Subcutaneous abdominal adipose tissue (tissue), 5 donors: ENCODE measurements at regions not wholly inside any gene's neighbourhood (a gene's known extent, or its start where the extent isn't known, plus 50 kb on each side); places are given as distances from the start of the nearest gene placed in this dataset.

ENCODE experiments used
- H3K27ac ChIP-seq: one replicate; pipeline ENCODE4 v1.7.0; 2013; ENCODE audit warnings: low read depth, mild to moderate bottlenecking, inconsistent platforms, low read length, moderate library complexity
- H3K27me3 ChIP-seq, 5 donors: one replicate each; pipeline ENCODE4 v1.7.0; 2013; ENCODE audit warnings: low read length in 5 of 5, inconsistent platforms in 1 of 5; ENCODE audit not compliant: control insufficient read depth in 5 of 5, insufficient read depth in 4 of 5
- H3K36me3 ChIP-seq, 5 donors: one replicate each; pipeline ENCODE4 v1.7.0; 2013; ENCODE audit warnings: low read length in 5 of 5; ENCODE audit not compliant: control insufficient read depth in 5 of 5, insufficient read depth in 5 of 5
- H3K4me1 ChIP-seq, 5 donors: one replicate each; pipeline ENCODE4 v1.7.0; 2013; ENCODE audit warnings: low read length in 5 of 5, mild to moderate bottlenecking in 3 of 5, moderate library complexity in 1 of 5; ENCODE audit not compliant: control insufficient read depth in 5 of 5, insufficient read depth in 5 of 5
- H3K4me3 ChIP-seq, 5 donors: one replicate each; pipeline ENCODE4 v1.7.0; 2013; ENCODE audit warnings: low read length in 5 of 5, low read depth in 1 of 5
- H3K9ac ChIP-seq, 5 donors: one replicate each; pipeline ENCODE4 v1.7.0; 2013; ENCODE audit warnings: low read length in 5 of 5, mild to moderate bottlenecking in 4 of 5, moderate library complexity in 3 of 5
- H3K9me3 ChIP-seq, 5 donors: one replicate each; pipeline ENCODE4 v1.7.0; 2013; ENCODE audit warnings: low read length in 5 of 5; ENCODE audit not compliant: control insufficient read depth in 5 of 5
- donor health status: healthy.
- donor health status: healthy.
- donor health status: healthy.
- donor health status: healthy.
- donor health status: healthy.

GRCh38 chr9:18240213-18240612 lies 233.7 kb upstream of the ADAMTSL1 start:
- Histone ChIP-seq H3K36me3 (no peaks in the 10 kb centered on the region), H3K9me3 (peaks cover 0 to 9% (median 5%) of the 10 kb centered on the region in 5 donors), H3K27me3 (no peaks in the 10 kb centered on the region), H3K4me3 (no peak overlapping the region), H3K9ac (no peak overlapping the region), H3K4me1 (no peaks in the 10 kb centered on the region), H3K27ac (no peak overlapping the region)

GRCh38 chr9:18245911-18246310 lies 228.0 kb upstream of the ADAMTSL1 start:
- Histone ChIP-seq H3K4me3 (no peak overlapping the region), H3K9me3 (peaks cover 0 to 9% (median 5%) of the 10 kb centered on the region in 5 donors), H3K9ac (no peak overlapping the region), H3K27me3 (no peaks in the 10 kb centered on the region), H3K36me3 (no peaks in the 10 kb centered on the region), H3K27ac (no peak overlapping the region), H3K4me1 (no peaks in the 10 kb centered on the region)

GRCh38 chr9:18250053-18250452 lies 223.9 kb upstream of the ADAMTSL1 start:
- Histone ChIP-seq H3K9ac (no peak overlapping the region), H3K4me3 (no peak overlapping the region), H3K36me3 (no peaks in the 10 kb centered on the region), H3K27ac (no peak overlapping the region), H3K4me1 (no peaks in the 10 kb centered on the region), H3K9me3 (no peaks in the 10 kb centered on the region), H3K27me3 (no peaks in the 10 kb centered on the region)

GRCh38 chr9:18253950-18254349 lies 220.0 kb upstream of the ADAMTSL1 start:
- H3K27me3 ChIP-seq, result no peaks in the 10 kb centered on the region
- no peak overlapping the region for H3K9ac ChIP-seq
- H3K9me3 ChIP-seq, result no peaks in the 10 kb centered on the region
- H3K27ac ChIP-seq, result no peak overlapping the region
- no peaks in the 10 kb centered on the region for H3K36me3 ChIP-seq
- no peak overlapping the region for H3K4me3 ChIP-seq
- no peaks in the 10 kb centered on the region for H3K4me1 ChIP-seq

- no peaks in the 10 kb centered on the region for H3K27me3 ChIP-seq
- peaks cover 0 to 4% (median 0%) of the 10 kb centered on the region in 5 donors for H3K4me1 ChIP-seq
- no peak overlapping the region for H3K27ac ChIP-seq
- no peaks in the 10 kb centered on the region for H3K9me3 ChIP-seq
- no peaks in the 10 kb centered on the region for H3K36me3 ChIP-seq
- no peak overlapping the region for H3K4me3 ChIP-seq
- H3K9ac ChIP-seq, result no peak overlapping the region
These were observed 218.8 kb upstream of the ADAMTSL1 start for GRCh38 chr9:18255158-18255629.

GRCh38 chr9:18255747-18256146 lies 218.2 kb upstream of the ADAMTSL1 start:
- Histone ChIP-seq H3K27ac (no peak overlapping the region), H3K36me3 (no peaks in the 10 kb centered on the region), H3K9me3 (no peaks in the 10 kb centered on the region), H3K4me1 (peaks cover 0 to 8% (median 0%) of the 10 kb centered on the region in 5 donors), H3K9ac (no peak overlapping the region), H3K4me3 (no peak overlapping the region), H3K27me3 (no peaks in the 10 kb centered on the region)

- Histone ChIP-seq H3K27me3 (no peaks in the 10 kb centered on the region), H3K9me3 (no peaks in the 10 kb centered on the region), H3K36me3 (no peaks in the 10 kb centered on the region), H3K4me3 (no peak overlapping the region), H3K27ac (no peak overlapping the region), H3K9ac (no peak overlapping the region), H3K4me1 (peaks cover 0 to 13% (median 2%) of the 10 kb centered on the region in 5 donors)
These were observed 217.4 kb upstream of the ADAMTSL1 start for GRCh38 chr9:18256568-18256967.

GRCh38 chr9:18260521-18260920 lies 213.4 kb upstream of the ADAMTSL1 start:
- H3K27me3 ChIP-seq, result no peaks in the 10 kb centered on the region
- H3K9me3 ChIP-seq, result no peaks in the 10 kb centered on the region
- H3K9ac ChIP-seq, result no peak overlapping the region
- no peak overlapping the region for H3K4me3 ChIP-seq
- H3K4me1 ChIP-seq, result peaks cover 0 to 13% (median 2%) of the 10 kb centered on the region in 5 donors
- H3K36me3 ChIP-seq, result no peaks in the 10 kb centered on the region
- H3K27ac ChIP-seq, result no peak overlapping the region

- no peaks in the 10 kb centered on the region for H3K27me3 ChIP-seq
- H3K27ac ChIP-seq, result no peak overlapping the region
- no peak overlapping the region for H3K9ac ChIP-seq
These were observed 212.8 kb upstream of the ADAMTSL1 start for GRCh38 chr9:18261181-18261580.

GRCh38 chr9:18263377-18263776 lies 210.6 kb upstream of the ADAMTSL1 start:
- Histone ChIP-seq H3K4me3 (no peak overlapping the region), H3K9me3 (no peaks in the 10 kb centered on the region), H3K27ac (no peak overlapping the region), H3K27me3 (no peaks in the 10 kb centered on the region), H3K9ac (no peak overlapping the region), H3K36me3 (no peaks in the 10 kb centered on the region), H3K4me1 (peaks cover 0 to 14% (median 2%) of the 10 kb centered on the region in 5 donors)

More at GRCh38 chr9:18261181-18261580, 212.8 kb upstream of the ADAMTSL1 start:
- Histone ChIP-seq H3K36me3 (no peaks in the 10 kb centered on the region), H3K4me1 (peaks cover 0 to 13% (median 2%) of the 10 kb centered on the region in 5 donors), H3K9me3 (no peaks in the 10 kb centered on the region), H3K4me3 (no peak overlapping the region)

GRCh38 chr9:18268381-18268780 lies 205.6 kb upstream of the ADAMTSL1 start:
- H3K36me3 ChIP-seq, result no peaks in the 10 kb centered on the region
- H3K4me3 ChIP-seq, result no peak overlapping the region
- H3K27ac ChIP-seq, result no peak overlapping the region
- no peak overlapping the region for H3K9ac ChIP-seq
- H3K4me1 ChIP-seq, result peaks cover 0 to 3% (median 0%) of the 10 kb centered on the region in 5 donors
- no peaks in the 10 kb centered on the region for H3K27me3 ChIP-seq
- H3K9me3 ChIP-seq, result peaks cover 0 to 5% (median 0%) of the 10 kb centered on the region in 5 donors
